ENCODE measurements at regions not wholly inside any gene's neighbourhood (a gene's known extent, or its start where the extent isn't known, plus 50 kb on each side); places are given as distances from the start of the nearest gene placed in this dataset.
"Not testable (repeated sequence)": the region's sequence is repeated elsewhere in the genome, so short reads cannot be mapped to it uniquely, and the experiment has no call there.

GRCh38 chr2:156779416-156780120 is 343.4 kb downstream of the GPD2 start:
- DNase-seq: no peak

GRCh38 chr2:156781677-156782076 is 345.5 kb downstream of the GPD2 start:
- not testable (repeated sequence) for DNase-seq

- DNase-seq: peak; percentile 50 to 64
These were observed 348.0 kb downstream of the GPD2 start for GRCh38 chr2:156784020-156784701.

GRCh38 chr2:156787517-156787916 is 351.3 kb downstream of the GPD2 start:
- DNase-seq: no peak

GRCh38 chr2:156790343-156791037 is 354.3 kb downstream of the GPD2 start:
- DNase-seq: no peak

GRCh38 chr2:156792242-156792840 is 356.2 kb downstream of the GPD2 start:
- DNase-seq: no peak

- DNase-seq: no peak
These were observed 361.7 kb downstream of the GPD2 start for GRCh38 chr2:156797832-156798231.

GRCh38 chr2:156800065-156800653 is 364.0 kb downstream of the GPD2 start:
- DNase-seq: peak in 1 of 2 experiments; percentile 42

- peak in 1 of 2 experiments; percentile 78 for DNase-seq
These were observed 364.7 kb downstream of the GPD2 start for GRCh38 chr2:156800781-156801361.

GRCh38 chr2:156803243-156803642 is 367.1 kb downstream of the GPD2 start:
- DNase-seq: peak; percentile 69 to 85

- DNase-seq: peak in 1 of 2 experiments; percentile 50
These were observed 367.8 kb downstream of the GPD2 start for GRCh38 chr2:156803967-156804366.

- DNase-seq: no peak
These were observed 373.9 kb downstream of the GPD2 start for GRCh38 chr2:156810094-156810493.

- DNase-seq: no peak
These were observed 376.3 kb downstream of the GPD2 start for GRCh38 chr2:156812496-156812895.

GRCh38 chr2:156817430-156817829 is 381.3 kb downstream of the GPD2 start:
- no peak for DNase-seq

- DNase-seq: no peak
These were observed 382.0 kb downstream of the GPD2 start for GRCh38 chr2:156818221-156818620.

GRCh38 chr2:156818944-156819343 is 382.8 kb downstream of the GPD2 start:
- DNase-seq: no peak

- DNase-seq: no peak
These were observed 390.3 kb downstream of the GPD2 start for GRCh38 chr2:156826341-156826933.

- DNase-seq: no peak
These were observed 398.3 kb downstream of the GPD2 start for GRCh38 chr2:156834431-156834830.

- no peak for DNase-seq
These were observed 401.6 kb downstream of the GPD2 start for GRCh38 chr2:156837635-156838370.

- DNase-seq: no peak
These were observed 405.1 kb downstream of the GPD2 start for GRCh38 chr2:156841321-156841720.

- DNase-seq: no peak
These were observed 409.8 kb downstream of the GPD2 start for GRCh38 chr2:156845806-156846558.
